GM19468 (cell line): ENCODE measurements at regions not wholly inside any gene's neighbourhood (a gene's known extent, or its start where the extent isn't known, plus 50 kb on each side); places are given as distances from the start of the nearest gene placed in this dataset.

ENCODE experiments used
- ATAC-seq: cut with Tn5 transposase; IDR thresholded peaks from one replicate; pipeline ENCODE4 v1.9.1; 2021; ENCODE audit warnings: mild to moderate bottlenecking, moderate library complexity, moderate number of reproducible peaks; ENCODE audit not compliant: unreplicated experiment; ENCODE audit errors: extremely low read depth

DNA sequence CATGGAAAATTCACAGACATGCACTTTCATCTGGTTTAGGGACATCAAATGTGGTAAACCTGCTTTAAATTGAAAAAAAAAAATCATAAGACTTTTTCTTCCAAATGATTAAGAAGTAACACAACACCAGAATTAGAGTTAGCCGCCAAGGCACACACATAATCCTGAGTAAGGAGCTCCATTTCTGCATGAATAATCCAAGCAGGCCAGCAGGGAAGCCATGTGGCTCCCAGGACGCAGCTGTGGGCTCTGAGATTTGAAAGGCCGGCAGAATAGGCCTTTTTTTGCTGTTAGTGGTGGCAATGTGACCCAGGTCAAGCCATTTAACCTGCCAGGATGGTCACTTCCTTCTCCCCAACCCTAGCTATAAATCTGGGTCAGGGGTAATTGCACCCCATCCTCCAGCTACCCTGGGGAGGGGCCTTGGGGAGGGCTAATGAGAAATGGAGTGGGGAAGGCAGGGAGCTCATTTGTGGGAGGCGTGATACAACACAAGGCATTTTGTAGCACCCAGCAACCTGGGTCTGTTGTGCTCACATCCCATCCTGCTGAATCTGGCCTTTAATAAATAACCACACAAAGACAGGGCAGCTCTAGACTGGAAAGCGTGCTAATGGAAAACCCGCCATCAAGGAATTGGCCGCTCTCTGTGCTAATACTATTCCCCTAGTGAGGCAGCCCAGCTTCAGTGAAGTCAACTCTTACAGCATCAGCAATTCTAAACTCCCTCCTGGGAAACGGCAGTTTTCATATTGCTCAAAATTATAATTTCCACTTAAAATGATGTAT is 178.5 kb downstream of the RHOU start:
- ATAC-seq, result no peak

GRCh38 chr1:228914700-228915099 is 179.4 kb downstream of the RHOU start:
- no peak for ATAC-seq

GRCh38 chr1:228917342-228917741 is 182.1 kb downstream of the RHOU start:
- no peak for ATAC-seq

GRCh38 chr1:228917755-228918154 is 182.5 kb downstream of the RHOU start:
- no peak for ATAC-seq

GRCh38 chr1:228918335-228918734 is 183.1 kb downstream of the RHOU start:
- ATAC-seq, result no peak

DNA sequence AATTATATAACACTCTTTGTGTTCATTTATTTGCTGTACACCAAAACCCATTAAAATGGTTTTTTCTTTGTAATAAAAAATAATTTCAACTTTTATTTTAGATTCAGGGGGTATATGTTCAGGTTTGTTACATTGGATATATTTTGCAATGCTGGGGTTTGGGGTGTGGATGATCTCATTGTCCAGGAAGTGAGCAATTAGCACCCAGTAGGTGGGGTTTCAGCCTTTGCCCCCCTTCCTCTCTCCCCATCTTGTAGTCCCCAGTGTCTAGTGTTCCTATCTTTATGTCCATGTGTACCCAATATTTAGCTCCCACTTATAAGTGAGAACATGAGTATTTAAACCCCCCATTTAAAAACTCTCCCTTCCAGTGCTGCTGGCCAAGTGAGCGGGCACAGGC is 184.6 kb downstream of the RHOU start:
- ATAC-seq, result no peak

DNA sequence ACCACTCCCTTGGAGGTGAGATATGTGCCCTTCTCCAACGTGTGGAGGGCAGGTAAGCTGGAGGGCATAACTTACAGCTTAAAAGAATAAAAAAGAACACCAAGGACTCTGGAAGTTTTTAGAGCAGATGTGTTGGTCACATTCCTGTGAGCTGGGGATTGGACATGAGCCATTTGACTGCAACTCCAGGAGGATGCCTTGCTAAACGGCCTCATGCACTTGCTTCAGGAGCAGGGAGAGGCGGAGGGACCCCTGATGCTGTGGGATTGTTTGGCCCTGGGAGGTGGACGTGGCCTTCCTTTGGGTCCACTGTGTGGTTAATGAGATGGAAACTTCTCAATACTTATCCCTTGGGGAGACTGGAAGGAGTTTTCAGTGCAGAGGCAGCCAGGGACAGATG is 185.6 kb downstream of the RHOU start:
- ATAC-seq, result no peak

DNA sequence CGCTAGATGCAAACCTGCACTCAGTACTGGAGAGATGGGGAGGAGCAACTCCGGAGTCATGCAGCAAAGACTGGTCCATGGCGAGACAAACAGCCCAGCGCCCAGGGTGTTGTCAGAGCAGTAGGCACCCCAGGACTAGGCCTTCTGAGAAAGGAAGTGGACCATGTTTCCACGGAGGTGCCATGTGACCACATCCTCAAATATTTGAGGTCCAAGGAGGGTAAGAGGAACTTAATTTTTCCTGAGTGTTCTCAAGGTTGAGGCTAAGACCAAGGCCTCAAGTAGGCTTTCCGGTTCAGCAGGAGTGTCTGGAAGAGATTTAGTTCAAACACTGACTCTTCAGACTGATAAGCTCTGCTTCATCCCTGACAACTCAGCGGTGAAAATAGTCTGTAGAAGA is 186.2 kb downstream of the RHOU start:
- ATAC-seq, result no peak

DNA sequence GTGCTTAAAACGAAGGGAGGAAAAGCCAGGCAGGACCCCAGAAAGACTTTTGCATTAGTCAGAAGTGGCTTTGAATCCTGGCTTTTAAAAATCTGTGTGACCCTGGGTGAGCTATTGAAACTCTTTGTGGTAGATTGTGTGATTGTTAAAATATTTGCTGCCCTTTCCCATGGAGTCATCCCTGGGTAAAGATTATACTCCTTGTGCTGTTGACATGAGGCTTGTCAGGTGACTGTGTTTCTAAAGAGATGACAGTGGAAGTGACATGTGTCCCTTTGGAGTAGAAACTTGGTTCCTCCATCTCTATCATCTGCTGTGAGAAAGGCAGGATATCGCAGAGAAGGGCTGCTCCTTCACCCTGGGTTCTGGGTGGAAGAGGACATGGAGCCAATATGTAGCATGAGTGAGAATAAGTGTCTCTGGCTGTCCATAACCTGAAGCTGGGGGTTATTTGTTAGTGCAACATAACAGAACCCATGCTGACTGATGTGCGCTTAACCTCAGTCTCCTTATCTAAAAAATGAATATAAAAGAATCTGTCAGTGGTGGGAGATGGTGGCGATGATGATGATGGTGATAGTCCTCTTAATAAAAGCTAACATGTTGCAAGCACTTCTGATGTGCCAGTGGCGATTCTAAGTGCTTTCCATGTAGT is 187.6 kb downstream of the RHOU start:
- ATAC-seq, result no peak

GRCh38 chr1:228923973-228924686 is 188.9 kb downstream of the RHOU start:
- ATAC-seq, result no peak

- ATAC-seq, result no peak
Observed at GRCh38 chr1:228925691-228926090, 190.4 kb downstream of the RHOU start.

GRCh38 chr1:228927421-228927820 is 192.1 kb downstream of the RHOU start:
- no peak for ATAC-seq

DNA sequence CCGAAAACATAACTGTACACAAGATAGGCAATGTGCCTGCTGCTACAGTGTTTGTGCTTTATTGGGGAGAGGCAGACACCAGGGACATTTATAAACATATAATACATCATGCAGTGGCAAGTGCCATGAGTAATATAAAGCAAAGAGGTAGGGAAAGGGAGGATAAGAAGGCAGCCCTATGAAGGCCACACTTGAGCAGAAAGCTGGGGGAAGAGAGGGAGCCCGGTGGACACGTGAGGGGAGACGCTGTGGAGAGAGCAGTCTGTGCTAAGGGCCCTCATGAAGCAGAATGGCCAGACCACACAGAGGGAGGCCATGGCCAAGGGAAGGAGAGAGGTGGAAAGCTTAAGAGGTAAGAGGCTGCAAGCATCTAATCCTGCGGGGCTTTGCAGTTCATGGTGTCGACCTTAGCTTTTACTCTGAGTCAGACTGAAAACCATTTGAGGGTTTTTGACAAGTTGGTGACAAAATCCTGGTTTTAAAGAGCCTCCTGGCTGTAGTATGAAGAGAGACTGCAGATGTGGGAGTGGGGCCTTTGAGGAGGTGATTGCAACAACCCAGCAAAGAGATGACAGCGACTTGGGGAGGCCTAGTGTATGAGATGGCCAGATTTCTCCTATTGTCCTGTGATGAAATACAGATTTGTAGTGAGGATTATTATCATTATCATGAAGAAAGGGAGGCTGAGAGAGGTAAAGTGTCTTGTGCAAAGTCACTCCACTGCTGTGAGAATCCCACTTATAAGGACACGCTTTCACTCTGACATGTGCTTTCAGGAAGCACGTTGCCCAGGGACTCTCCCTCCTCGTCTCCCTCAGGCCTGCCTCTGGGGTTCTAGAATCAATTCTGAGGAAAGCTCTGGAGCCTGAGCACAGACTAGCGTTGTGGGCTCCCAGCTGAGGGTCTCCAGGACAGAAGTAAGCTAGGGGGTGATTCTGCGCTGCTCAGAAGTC is 192.9 kb downstream of the RHOU start:
- no peak for ATAC-seq

DNA sequence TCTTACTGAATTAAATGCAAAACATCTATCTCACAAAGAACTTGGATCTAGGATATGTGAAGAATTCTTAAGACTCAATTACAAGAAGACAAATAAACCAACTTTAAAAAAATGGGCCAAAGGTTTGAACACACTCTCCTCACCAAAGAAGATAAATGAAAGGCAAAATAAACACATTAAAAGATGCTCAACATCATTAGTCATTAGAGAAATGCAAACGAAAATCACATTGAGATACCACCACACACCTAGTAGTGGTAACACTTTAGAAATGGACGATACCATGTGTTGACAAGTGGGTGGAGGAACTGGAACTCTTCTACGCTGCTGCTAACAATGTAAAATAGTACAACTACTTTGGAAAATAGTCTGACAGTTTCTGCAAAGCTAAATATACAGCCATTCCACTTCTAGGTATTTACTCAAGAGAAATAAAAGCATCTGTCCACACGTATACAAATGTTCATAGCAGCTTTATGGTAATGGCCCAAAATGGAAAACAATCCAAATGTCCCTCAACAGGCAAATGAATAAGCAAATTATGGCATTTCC is 194.3 kb downstream of the RHOU start:
- ATAC-seq, result no peak

- ATAC-seq, result no peak
Observed at GRCh38 chr1:228930479-228930957, 195.2 kb downstream of the RHOU start.

GRCh38 chr1:228933753-228934152 is 198.5 kb downstream of the RHOU start:
- ATAC-seq, result no peak

- ATAC-seq, result no peak
Observed at GRCh38 chr1:228935198-228935663, 200.0 kb downstream of the RHOU start.

- no peak for ATAC-seq
Observed at GRCh38 chr1:228935855-228936727, 200.8 kb downstream of the RHOU start.

DNA sequence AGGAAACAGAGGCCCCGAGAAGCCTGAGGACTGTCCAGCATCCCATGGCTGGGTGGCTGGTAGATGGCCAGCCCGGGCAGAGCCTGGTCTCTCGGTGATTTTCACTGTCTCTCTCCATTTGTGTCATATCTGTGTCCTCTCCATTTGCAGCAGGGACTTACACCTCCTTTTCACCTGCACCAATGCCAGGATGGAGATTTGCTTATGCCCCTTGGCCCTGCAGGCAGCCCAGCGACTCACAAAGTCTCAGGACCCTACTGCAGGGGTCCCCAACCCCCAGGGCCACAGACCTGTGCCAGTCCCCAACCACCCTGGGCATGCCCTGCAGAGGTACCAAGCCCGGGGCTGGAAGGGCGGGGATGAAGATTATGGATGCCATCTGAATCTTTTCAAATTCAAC is 201.6 kb downstream of the RHOU start:
- no peak for ATAC-seq
